K562 (cell line): ENCODE measurements at regions not wholly inside any gene's neighbourhood (a gene's known extent, or its start where the extent isn't known, plus 50 kb on each side); places are given as distances from the start of the nearest gene placed in this dataset.

Experiments used
- ATAC-seq: fragments of 200-7000 bp; cut with Tn5 transposase; 3 replicates; pipeline ENCODE4 v1.9.1; 2020; ENCODE audit warnings: moderate library complexity
- BruUV-seq: library from RNA; stranded (reverse); fragments of 400-500 nt; replicated peaks from 2 replicates; lab custom pipeline; 2021; lab: Mats Ljungman, UMichigan
- CTCF ChIA-PET: fragments of 300-600 bp; formaldehyde crosslinking; extraction: SDS; loops from one replicate; lab custom pipeline; 2021; ENCODE audit warnings: low intra/inter-chr PET ratio; lab: Yijun Ruan, JAX
- POLR2A ChIA-PET: fragments of 300-600, 350-650 bp; sonication (Branson Sonifier 250); formaldehyde crosslinking; extraction: SDS; loops from one replicate; lab custom pipeline; 2021; ENCODE audit warnings: antibody characterized with exemption, inconsistent platforms; lab: Yijun Ruan, JAX
- DNase-seq, 4 experiments: peaks; one replicate each; pipeline versions ENCODE4 v3.0.0 to v3.0.0-alpha.2; 2011 to 2018; ENCODE audit warnings: low spot score in 3 of 4, mixed read lengths in 3 of 4; ENCODE audit errors: extremely low read depth in 1 of 4
- FAIRE-seq: peaks from 2 replicates; lab custom pipeline; 2011; peaks lifted over from hg19 to GRCh38; lab: Jason Lieb, UNC
- H2AFZ ChIP-seq: 2 replicates; pipeline ENCODE4 v1.6.0; 2011; ENCODE audit warnings: low read depth, low read length, control low read depth, inconsistent platforms
- H3K27ac ChIP-seq: fragments of 200-600 bp; 3 replicates; pipeline ENCODE4 v1.8.0; 2011; ENCODE audit warnings: low read depth, mild to moderate bottlenecking, control low read depth, inconsistent platforms, low read length, moderate library complexity, mixed read lengths; ENCODE audit errors: extremely low read depth
- H3K27me3 ChIP-seq, 2 experiments: fragments of 300-600 bp in 1 of 2; 2 replicates in 1 of 2; 3 replicates in 1 of 2; pipeline versions ENCODE4 v1.6.0 to v1.8.0; 2011; ENCODE audit warnings: inconsistent platforms in 2 of 2, low read length in 2 of 2, mild to moderate bottlenecking in 1 of 2, mixed read lengths in 1 of 2, moderate library complexity in 1 of 2; ENCODE audit not compliant: control insufficient read depth in 2 of 2, insufficient read depth in 2 of 2
- H3K36me3 ChIP-seq: fragments of 300-600 bp; 3 replicates; pipeline ENCODE4 v1.8.0; 2011; ENCODE audit warnings: mild to moderate bottlenecking, low read length, inconsistent platforms; ENCODE audit not compliant: control insufficient read depth, insufficient read depth
- H3K4me1 ChIP-seq, 2 experiments: fragments of 200-600 bp in 1 of 2; replicated peaks in 1 of 2; 2 replicates in 1 of 2; 3 replicates in 1 of 2; pipeline versions ENCODE4 v1.5.1 to v1.8.0; 2011; ENCODE audit warnings: inconsistent platforms in 2 of 2, low read length in 2 of 2, mild to moderate bottlenecking in 1 of 2, mixed read lengths in 1 of 2, moderate library complexity in 1 of 2; ENCODE audit not compliant: control insufficient read depth in 2 of 2, insufficient read depth in 2 of 2
- H3K4me2 ChIP-seq: 2 replicates; pipeline ENCODE4 v1.6.1; 2011; ENCODE audit warnings: low read length, control low read depth, inconsistent platforms, mixed read lengths; ENCODE audit not compliant: insufficient read depth
- H3K4me3 ChIP-seq: fragments of 200-600 bp; sonication (generic), shearing (Covaris generic); 2 replicates; pipeline ENCODE4 v1.5.1; 2016; ENCODE audit warnings: control low read depth, inconsistent platforms
- H3K79me2 ChIP-seq: fragments of 200-600 bp; 3 replicates; pipeline ENCODE4 v1.8.0; 2011; ENCODE audit warnings: low read length, inconsistent platforms; ENCODE audit not compliant: control insufficient read depth, insufficient read depth
- H3K9ac ChIP-seq, 2 experiments: 2 replicates each; pipeline versions ENCODE4 v1.6.0 to v1.6.1; 2011; ENCODE audit warnings: low read depth in 2 of 2, low read length in 2 of 2, control low read depth in 1 of 2, inconsistent platforms in 1 of 2, mild to moderate bottlenecking in 1 of 2, mixed read lengths in 1 of 2; ENCODE audit not compliant: insufficient read depth in 1 of 2
- H3K9me1 ChIP-seq: one replicate; pipeline ENCODE4 v1.6.0; 2011; ENCODE audit warnings: inconsistent platforms, mild to moderate bottlenecking, low read length, moderate library complexity; ENCODE audit not compliant: control insufficient read depth, insufficient read depth
- H3K9me3 ChIP-seq: replicated peaks from 2 replicates; pipeline ENCODE4 v1.5.1; 2011; ENCODE audit warnings: low read depth, low read length, inconsistent platforms; ENCODE audit not compliant: control insufficient read depth, insufficient read depth
- H4K20me1 ChIP-seq: replicated peaks from 2 replicates; pipeline ENCODE4 v1.6.1; 2011; ENCODE audit warnings: low read length, inconsistent platforms, mixed read lengths; ENCODE audit not compliant: control insufficient read depth, insufficient read depth
- IRF2 ChIP-seq: sonication (generic); formaldehyde crosslinking; IDR thresholded peaks from 2 replicates; pipeline ENCODE4 v1.8.1; 2022; ENCODE audit warnings: mild to moderate bottlenecking, missing genetic modification reagents
- JUN ChIP-seq, 2 experiments: sonication (generic) in 1 of 2; formaldehyde crosslinking in 1 of 2; IDR thresholded peaks; 2 replicates each; pipeline versions ENCODE4 v1.6.1 to v1.8.0; 2012 to 2022; ENCODE audit warnings: borderline replicate concordance in 2 of 2, mild to moderate bottlenecking in 2 of 2, improper control_type of control experiment in 1 of 2, low read depth in 1 of 2, low read length in 1 of 2, missing genetic modification reagents in 1 of 2
- NFE2 ChIP-seq: IDR thresholded peaks from 2 replicates; pipeline ENCODE4 v1.6.1; 2014; ENCODE audit warnings: antibody characterized with exemption, low read depth
- OTX1 ChIP-seq: fragments of 450-650 bp; formaldehyde crosslinking; IDR thresholded peaks from 2 replicates; pipeline ENCODE4 v1.4.0; 2022; ENCODE audit warnings: mild to moderate bottlenecking
- POLR2AphosphoS2 ChIP-seq: IDR thresholded peaks from 2 replicates; pipeline ENCODE4 v1.6.1; 2012; ENCODE audit warnings: low read length, improper control_type of control experiment
- POU5F1 ChIP-seq: fragments of 150-350 bp; IDR thresholded peaks from 2 replicates; pipeline ENCODE4 v1.6.1; 2014; ENCODE audit warnings: borderline replicate concordance, low read length, low read depth, mild to moderate bottlenecking; ENCODE audit not compliant: partially characterized antibody
- RBM22 ChIP-seq: fragments of 200-400 bp; formaldehyde crosslinking; IDR thresholded peaks from 2 replicates; pipeline ENCODE4 v1.6.1; 2018; ENCODE audit warnings: low read length, low read depth; ENCODE audit not compliant: poor library complexity, severe bottlenecking
- SMAD4 ChIP-seq: fragments of 250-450 bp; sonication (Bioruptor Pico); conservative IDR thresholded peaks from 2 replicates; pipeline ENCODE4 v1.8.0; 2021; ENCODE audit warnings: inconsistent platforms, mild to moderate bottlenecking, moderate library complexity
- SOX6 ChIP-seq: fragments of 450-650 bp; IDR thresholded peaks from 2 replicates; pipeline ENCODE4 v1.6.1; 2014; ENCODE audit warnings: mild to moderate bottlenecking
- ZNF445 ChIP-seq: fragments of 250-450 bp; sonication (Bioruptor Pico); IDR thresholded peaks from 2 replicates; pipeline ENCODE4 v1.4.0; 2020; ENCODE audit warnings: low read depth, mild to moderate bottlenecking, moderate library complexity
- WGBS: fragments of 100-300 bp; shearing (Covaris generic); methylation state at CpG from one replicate; pipeline ENCODE4 v1.1.6; 2016; ENCODE audit warnings: low coverage, mixed read lengths; ENCODE audit not compliant: insufficient coverage; ENCODE audit errors: missing lambda C conversion rate; 5-methylcytosine and 5-hydroxymethylcytosine counted together
- in situ Hi-C: fragments of 300-500 bp; cut with MboI; formaldehyde crosslinking; loops from 4 replicates; pipeline ENCODE4 v1.15.0; 2018; ENCODE audit warnings: inconsistent platforms, mixed read lengths
- intact Hi-C: fragments of 100-400 bp; cut with micrococcal nuclease; formaldehyde crosslinking; loops from 2 replicates; pipeline ENCODE4 v1.14.2; 2022
- TF ChIP-seq, protein P1 (sequence below), 3 experiments: IDR thresholded peaks in 2 of 3; conservative IDR thresholded peaks in 1 of 3; 2 replicates each; pipeline ENCODE4 v1.5.1; 2011 to 2012; ENCODE audit warnings: low read length in 3 of 3, mild to moderate bottlenecking in 3 of 3, control low read depth in 2 of 3, improper control_type of control experiment in 1 of 3, inconsistent platforms in 1 of 3, low read depth in 1 of 3, mixed read lengths in 1 of 3, moderate library complexity in 1 of 3; ENCODE audit not compliant: insufficient read depth in 2 of 3
- TF ChIP-seq, protein P2 (sequence below): fragments of 250-450 bp; sonication (Bioruptor Pico); IDR thresholded peaks from 2 replicates; pipeline ENCODE4 v1.5.0; 2021

DNA sequence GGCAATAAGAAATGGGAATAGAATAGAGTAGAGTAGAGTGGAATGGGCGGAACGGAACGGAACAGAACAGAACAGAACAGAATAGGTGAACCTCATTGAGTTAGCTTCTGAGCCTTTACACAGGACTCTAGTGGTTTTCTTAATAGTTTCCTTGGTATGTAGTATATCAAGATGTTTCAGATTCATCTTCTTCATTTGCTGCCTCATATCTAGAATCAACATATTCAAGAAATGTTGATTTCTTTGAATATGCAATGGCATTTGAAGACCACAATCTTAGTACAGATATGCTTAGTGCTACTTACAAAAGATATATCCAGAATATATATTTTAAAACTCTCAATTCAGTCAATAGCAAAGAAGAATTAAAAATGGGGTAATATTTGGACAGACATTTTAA lies 133.8 kb downstream of the TSEN15 start:
- Histone ChIP-seq H3K4me1 (no peaks in the 10 kb centered on the region), H3K4me3 (no peak overlapping the region), H3K4me2 (no peak overlapping the region), H3K9me1 (no peaks in the 10 kb centered on the region), H3K79me2 (no peaks in the 10 kb centered on the region), H4K20me1 (no peaks in the 10 kb centered on the region), H3K9ac (no peak overlapping the region), H3K27ac (no peak overlapping the region), H3K27me3 (no peaks in the 10 kb centered on the region; a peak in 1 of 5 replicates), H2AFZ (no peak overlapping the region), H3K9me3 (no peaks in the 10 kb centered on the region), H3K36me3 (no peaks in the 10 kb centered on the region)
- intact Hi-C loops (no loop called here), in situ Hi-C loops (no loop called here)
- WGBS: 2% methylated on average over 3 of the region's 3 CpGs
- no TSS peak for BruUV-seq
- no peak for ATAC-seq
- POLR2A ChIA-PET: no interaction called here
- CTCF ChIA-PET: no interaction called here
- no peak for DNase-seq
- FAIRE-seq: no peak
- TF ChIP-seq, protein P1, sequence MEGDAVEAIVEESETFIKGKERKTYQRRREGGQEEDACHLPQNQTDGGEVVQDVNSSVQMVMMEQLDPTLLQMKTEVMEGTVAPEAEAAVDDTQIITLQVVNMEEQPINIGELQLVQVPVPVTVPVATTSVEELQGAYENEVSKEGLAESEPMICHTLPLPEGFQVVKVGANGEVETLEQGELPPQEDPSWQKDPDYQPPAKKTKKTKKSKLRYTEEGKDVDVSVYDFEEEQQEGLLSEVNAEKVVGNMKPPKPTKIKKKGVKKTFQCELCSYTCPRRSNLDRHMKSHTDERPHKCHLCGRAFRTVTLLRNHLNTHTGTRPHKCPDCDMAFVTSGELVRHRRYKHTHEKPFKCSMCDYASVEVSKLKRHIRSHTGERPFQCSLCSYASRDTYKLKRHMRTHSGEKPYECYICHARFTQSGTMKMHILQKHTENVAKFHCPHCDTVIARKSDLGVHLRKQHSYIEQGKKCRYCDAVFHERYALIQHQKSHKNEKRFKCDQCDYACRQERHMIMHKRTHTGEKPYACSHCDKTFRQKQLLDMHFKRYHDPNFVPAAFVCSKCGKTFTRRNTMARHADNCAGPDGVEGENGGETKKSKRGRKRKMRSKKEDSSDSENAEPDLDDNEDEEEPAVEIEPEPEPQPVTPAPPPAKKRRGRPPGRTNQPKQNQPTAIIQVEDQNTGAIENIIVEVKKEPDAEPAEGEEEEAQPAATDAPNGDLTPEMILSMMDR (IDR thresholded peaks at IDR 0.05 in 2 of 3, conservative IDR thresholded peaks at IDR 0.05 in 1 of 3; ENCODE audit: insufficient read depth in 2 of 3, low read depth in 1 of 3, low read length in 3 of 3): no peak
- TF ChIP-seq ZNF445 (CRISPR knock-in tag) (no peak), SMAD4 (no peak), POU5F1 (no peak), OTX1 (CRISPR knock-in tag) (no peak), JUN (IDR thresholded peaks at IDR 0.05; ENCODE audit: borderline replicate concordance, low read depth, low read length) (no peak), JUN (CRISPR knock-in tag; IDR thresholded peaks at IDR 0.05; ENCODE audit: borderline replicate concordance) (no peak), SOX6 (no peak), POLR2AphosphoS2 (no peak), IRF2 (no peak), RBM22 (no peak), NFE2 (no peak)
- TF ChIP-seq, protein P2, sequence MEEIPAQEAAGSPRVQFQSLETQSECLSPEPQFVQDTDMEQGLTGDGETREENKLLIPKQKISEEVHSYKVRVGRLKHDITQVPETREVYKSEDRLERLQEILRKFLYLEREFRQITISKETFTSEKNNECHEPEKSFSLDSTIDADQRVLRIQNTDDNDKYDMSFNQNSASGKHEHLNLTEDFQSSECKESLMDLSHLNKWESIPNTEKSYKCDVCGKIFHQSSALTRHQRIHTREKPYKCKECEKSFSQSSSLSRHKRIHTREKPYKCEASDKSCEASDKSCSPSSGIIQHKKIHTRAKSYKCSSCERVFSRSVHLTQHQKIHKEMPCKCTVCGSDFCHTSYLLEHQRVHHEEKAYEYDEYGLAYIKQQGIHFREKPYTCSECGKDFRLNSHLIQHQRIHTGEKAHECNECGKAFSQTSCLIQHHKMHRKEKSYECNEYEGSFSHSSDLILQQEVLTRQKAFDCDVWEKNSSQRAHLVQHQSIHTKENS (CRISPR knock-in tag): no peak
